NAMALWA (cell line): ENCODE measurements at regions not wholly inside any gene's neighbourhood (a gene's known extent, or its start where the extent isn't known, plus 50 kb on each side); places are given as distances from the start of the nearest gene placed in this dataset.

Experiments used
- DNase-seq: peaks from one replicate; pipeline ENCODE4 v3.0.0-alpha.2; 2015; ENCODE audit warnings: low spot score

GRCh38 chr4:166635367-166635766 is 598.9 kb downstream of the SPOCK3 start:
- no peak for DNase-seq

DNA sequence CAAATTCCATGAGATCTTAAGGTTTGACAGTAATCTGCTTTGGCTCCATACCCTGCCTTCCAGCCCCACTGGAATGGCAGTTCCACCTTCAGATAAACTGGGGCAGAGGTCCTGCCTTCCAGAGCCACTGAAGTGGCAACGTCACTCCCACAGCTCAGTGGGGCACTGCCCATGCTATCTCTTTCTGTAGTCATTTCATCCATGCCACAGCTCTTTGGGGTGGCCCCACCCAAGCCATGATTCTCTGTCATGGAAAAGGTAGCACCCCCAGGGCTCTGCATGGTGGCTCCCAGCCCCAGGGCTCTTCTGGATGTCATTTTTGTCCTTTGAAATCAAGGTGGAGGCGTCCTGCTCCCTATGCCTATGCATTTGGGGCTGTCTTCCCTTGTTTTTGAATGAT is 596.5 kb downstream of the SPOCK3 start:
- no peak for DNase-seq

DNA sequence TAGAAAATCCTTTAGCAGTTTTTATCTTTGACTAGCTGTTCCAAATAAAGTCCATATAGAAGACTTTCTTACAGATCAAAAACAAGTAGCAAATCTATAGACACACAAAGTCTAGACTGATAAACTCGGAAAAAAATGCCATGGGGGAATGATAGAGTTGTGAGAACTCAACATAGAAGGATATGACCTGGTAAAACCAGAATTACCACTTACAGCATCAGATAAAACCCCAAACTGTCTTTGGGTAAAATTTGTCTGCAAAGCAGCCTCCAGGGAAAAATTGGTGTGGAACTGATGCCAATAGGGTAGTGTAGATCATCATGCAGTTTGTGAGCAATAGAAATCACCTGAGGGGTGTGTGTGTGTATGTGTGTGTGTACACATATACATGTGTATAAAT is 579.1 kb downstream of the SPOCK3 start:
- no peak for DNase-seq

DNA sequence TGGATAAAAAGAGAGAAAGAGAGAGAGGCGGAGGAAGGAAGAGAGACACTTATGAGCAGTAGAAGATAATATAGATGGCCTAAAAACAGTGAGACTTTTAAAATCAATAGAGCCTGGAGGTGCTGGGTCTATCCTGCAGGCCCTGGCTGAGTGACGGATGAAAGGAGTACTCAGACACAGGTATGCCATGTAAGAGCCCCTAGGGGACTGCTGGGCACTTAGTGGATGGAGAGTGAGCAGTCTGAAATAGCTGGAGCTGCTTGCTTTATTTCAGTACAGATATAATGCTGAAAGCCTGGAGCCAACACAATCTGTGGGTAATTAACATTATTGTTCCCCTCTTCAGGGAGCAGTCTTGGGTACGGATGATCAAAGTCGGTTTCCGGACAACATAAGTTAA is 578.6 kb downstream of the SPOCK3 start:
- no peak for DNase-seq

DNA sequence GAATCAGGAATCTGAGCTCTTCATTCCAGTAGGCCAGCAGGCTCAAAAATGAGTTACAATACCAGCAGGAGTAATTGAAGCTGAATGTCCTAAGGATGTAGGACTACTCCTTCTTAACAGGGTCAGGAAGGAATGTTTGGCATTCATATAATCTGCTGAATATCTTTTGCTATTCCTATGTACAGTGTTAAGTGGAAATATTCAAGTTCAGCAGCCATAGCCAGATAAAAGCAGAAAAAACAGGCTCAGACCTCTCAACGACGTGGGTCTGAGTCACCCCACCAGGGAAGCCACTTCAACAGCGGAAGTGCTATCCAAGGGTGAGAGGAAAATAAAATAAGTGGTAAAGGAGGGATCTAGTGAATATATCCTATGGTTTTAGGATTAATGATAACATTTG is 577.0 kb downstream of the SPOCK3 start:
- DNase-seq = no peak

DNA sequence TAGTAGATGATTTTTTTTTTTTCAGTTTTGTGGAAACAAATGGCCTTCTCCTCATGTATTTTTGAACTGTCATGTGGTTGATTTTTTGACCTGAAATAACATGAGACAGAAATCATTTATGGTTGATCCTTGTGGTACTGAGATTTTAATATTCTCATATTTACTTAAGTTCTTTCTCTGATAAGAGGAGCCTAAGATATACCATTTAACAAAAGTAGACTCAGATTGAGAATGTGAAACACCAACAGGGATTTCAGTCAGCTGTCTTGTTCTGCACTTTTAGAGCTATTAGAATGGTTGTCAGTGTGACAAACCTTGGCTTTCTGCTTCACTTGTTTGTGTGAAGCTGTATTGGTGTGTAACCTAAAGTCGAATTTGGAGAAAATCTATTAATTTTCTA is 575.7 kb downstream of the SPOCK3 start:
- DNase-seq = no peak

GRCh38 chr4:166662266-166662843 is 571.9 kb downstream of the SPOCK3 start:
- DNase-seq = no peak

- no peak for DNase-seq
These were observed 564.0 kb downstream of the SPOCK3 start for GRCh38 chr4:166670341-166670740.

- DNase-seq = no peak
These were observed 560.4 kb downstream of the SPOCK3 start for GRCh38 chr4:166673911-166674310.

DNA sequence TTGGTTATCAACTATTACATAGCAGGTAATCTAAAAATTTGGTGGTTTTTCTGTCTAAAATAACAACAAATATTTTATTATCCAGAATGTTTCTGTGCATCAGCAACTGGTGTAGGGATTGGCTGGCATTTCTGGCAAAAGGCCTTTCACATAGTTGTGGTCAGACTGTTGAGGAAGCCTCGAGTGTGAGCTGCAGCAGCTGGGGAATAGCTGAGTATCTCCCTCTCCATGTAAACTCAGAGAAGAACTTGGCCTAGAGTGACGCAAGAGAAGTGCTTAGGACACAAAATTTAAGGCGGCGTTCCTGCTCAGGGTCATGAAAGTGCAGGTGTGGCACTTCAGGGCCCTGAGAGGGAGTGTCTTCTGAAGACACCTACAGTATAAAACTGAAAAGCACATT is 558.9 kb downstream of the SPOCK3 start:
- no peak for DNase-seq

GRCh38 chr4:166680796-166681195 is 553.5 kb downstream of the SPOCK3 start:
- no peak for DNase-seq

GRCh38 chr4:166682200-166682599 is 552.1 kb downstream of the SPOCK3 start:
- no peak for DNase-seq
